HepG2 (cell line): ENCODE measurements at regions not wholly inside any gene's neighbourhood (a gene's known extent, or its start where the extent isn't known, plus 50 kb on each side); places are given as distances from the start of the nearest gene placed in this dataset.
"Not testable (repeated sequence)": the region's sequence is repeated elsewhere in the genome, so short reads cannot be mapped to it uniquely, and the experiment has no call there.

Experiments
- ATAC-seq: fragments of 200-7000 bp; cut with Tn5 transposase; 3 replicates; pipeline ENCODE4 v1.9.1; 2020; ENCODE audit warnings: mild to moderate bottlenecking, moderate library complexity
- BruUV-seq: library from RNA; stranded (reverse); fragments of 400-500 nt; replicated peaks from 2 replicates; lab custom pipeline; 2021; lab: Mats Ljungman, UMichigan
- CTCF ChIA-PET: fragments of 300-600 bp; formaldehyde crosslinking; extraction: SDS; loops from one replicate; lab custom pipeline; 2021; ENCODE audit warnings: low total read pairs, inconsistent platforms, low intra/inter-chr PET ratio; lab: Yijun Ruan, JAX
- POLR2A ChIA-PET: fragments of 350-600 bp; sonication (Branson Sonifier 250); formaldehyde crosslinking; loops from one replicate; lab custom pipeline; 2020; ENCODE audit warnings: antibody characterized with exemption, inconsistent platforms; lab: Yijun Ruan, JAX
- DNase-seq: peaks from one replicate; pipeline ENCODE4 v3.0.0-alpha.2; 2015; ENCODE audit warnings: low spot score
- FAIRE-seq: peaks from 3 replicates; lab custom pipeline; 2011; peaks lifted over from hg19 to GRCh38; lab: Jason Lieb, UNC
- H2AFZ ChIP-seq: one replicate; pipeline ENCODE4 v1.6.1; 2011; ENCODE audit warnings: low read length, inconsistent platforms
- H3K27ac ChIP-seq: fragments of 300-600 bp; 3 replicates; pipeline ENCODE4 v1.8.0; 2011; ENCODE audit warnings: mixed run types, mild to moderate bottlenecking, mixed read lengths, low read length, inconsistent platforms; ENCODE audit not compliant: insufficient read depth; ENCODE audit errors: extremely low read length
- H3K27me3 ChIP-seq, 2 experiments: fragments of 200-600 bp in 1 of 2; 2 replicates in 1 of 2; 3 replicates in 1 of 2; pipeline versions ENCODE4 v1.6.0 to v1.8.0; 2011; ENCODE audit warnings: low read length in 2 of 2, mild to moderate bottlenecking in 2 of 2, moderate library complexity in 2 of 2, inconsistent platforms in 1 of 2; ENCODE audit not compliant: insufficient read depth in 2 of 2, control insufficient read depth in 1 of 2
- H3K36me3 ChIP-seq, 2 experiments: fragments of 200-600 bp in 1 of 2; replicated peaks in 1 of 2; 2 replicates in 1 of 2; 3 replicates in 1 of 2; pipeline versions ENCODE4 v1.5.1 to v1.8.0; 2011; ENCODE audit warnings: low read length in 2 of 2, inconsistent platforms in 1 of 2; ENCODE audit not compliant: insufficient read depth in 2 of 2, control insufficient read depth in 1 of 2
- H3K4me1 ChIP-seq: 2 replicates; pipeline ENCODE4 v1.5.1; 2012; ENCODE audit warnings: low read length, inconsistent platforms; ENCODE audit not compliant: insufficient read depth
- H3K4me2 ChIP-seq: 2 replicates; pipeline ENCODE4 v1.6.0; 2011; ENCODE audit warnings: low read depth, low read length, inconsistent platforms
- H3K4me3 ChIP-seq, 3 experiments: fragments of 200-600 bp in 1 of 3; sonication (generic), shearing (Covaris generic) in 1 of 3; replicated peaks in 1 of 3; 2 replicates each; pipeline ENCODE4 v1.5.1; 2011 to 2016; ENCODE audit warnings: low read length in 3 of 3, inconsistent platforms in 2 of 3, low read depth in 2 of 3, mild to moderate bottlenecking in 2 of 3, control low read depth in 1 of 3, mixed read lengths in 1 of 3; ENCODE audit not compliant: insufficient read depth in 1 of 3
- H3K79me2 ChIP-seq: one replicate; pipeline ENCODE4 v1.6.1; 2011; ENCODE audit warnings: low read length, inconsistent platforms; ENCODE audit not compliant: insufficient read depth
- H3K9ac ChIP-seq: 2 replicates; pipeline ENCODE4 v1.6.0; 2011; ENCODE audit warnings: mild to moderate bottlenecking, low read depth, low read length, inconsistent platforms; ENCODE audit not compliant: insufficient read depth
- H3K9me3 ChIP-seq: 2 replicates; pipeline ENCODE4 v1.5.1; 2012; ENCODE audit warnings: mild to moderate bottlenecking, low read length
- H4K20me1 ChIP-seq: 2 replicates; pipeline ENCODE4 v1.6.0; 2011; ENCODE audit warnings: inconsistent platforms, mild to moderate bottlenecking, low read length, moderate library complexity; ENCODE audit not compliant: insufficient read depth
- MAFF ChIP-seq: IDR thresholded peaks from 2 replicates; pipeline ENCODE4 v1.6.1; 2011; ENCODE audit warnings: low read depth, low read length, improper control_type of control experiment
- MAFK ChIP-seq, 2 experiments: IDR thresholded peaks in 1 of 2; conservative IDR thresholded peaks in 1 of 2; 2 replicates each; pipeline ENCODE4 v1.6.1; 2011; ENCODE audit warnings: improper control_type of control experiment in 2 of 2, low read length in 2 of 2
- NFYC ChIP-seq: IDR thresholded peaks from 2 replicates; pipeline ENCODE4 v1.6.1; 2016; ENCODE audit warnings: missing genetic modification reagents, missing compliant biosample characterization
- WGBS: methylation state at CpG from one replicate; pipeline ENCODE4 v1.1.6; 2017; ENCODE audit warnings: low lambda C conversion rate; 5-methylcytosine and 5-hydroxymethylcytosine counted together
- in situ Hi-C: cut with HindIII; loops from 2 replicates; pipeline ENCODE4 v1.10.0; 2017; ENCODE audit warnings: low pct_unique_long_range_greater_than_20kb; ENCODE audit not compliant: extremely low pct_ligation_motif_present
- intact Hi-C: fragments of 100-400 bp; cut with micrococcal nuclease; formaldehyde crosslinking; loops from one replicate; pipeline ENCODE4 v1.10.0; 2022; ENCODE audit not compliant: unreplicated experiment

GRCh38 chr2:184455624-184456023 lies 142.7 kb upstream of the ZNF804A start:
- intact Hi-C loops (no loop called here), in situ Hi-C loops (no loop called here)
- TF ChIP-seq MAFK (conservative IDR thresholded peaks at IDR 0.05 in 1 of 2, IDR thresholded peaks at IDR 0.05 in 1 of 2; ENCODE audit: low read length in 2 of 2) (peak; percentile 74 to 95), MAFF (peak; percentile 84), NFYC (CRISPR knock-in tag) (no peak)
- Histone ChIP-seq H4K20me1 (no peaks in the 10 kb centered on the region), H3K27me3 (no peaks in the 10 kb centered on the region), H2AFZ (no peak overlapping the region), H3K9me3 (no peaks in the 10 kb centered on the region), H3K4me1 (no peaks in the 10 kb centered on the region), H3K9ac (no peak overlapping the region), H3K4me2 (no peak overlapping the region), H3K27ac (no peak overlapping the region), H3K4me3 (no peak overlapping the region), H3K36me3 (no peaks in the 10 kb centered on the region), H3K79me2 (no peaks in the 10 kb centered on the region)
- WGBS, result 78% methylated on average over 1 of the region's 1 CpG
- ATAC-seq (no peak), DNase-seq (no peak), FAIRE-seq (no peak)
- ChIA-PET POLR2A (no interaction called here), CTCF (no interaction called here)
- no TSS peak for BruUV-seq

- H2AFZ ChIP-seq, H3K27ac ChIP-seq, H4K20me1 ChIP-seq, BruUV-seq, H3K36me3 ChIP-seq, H3K4me1 ChIP-seq, H3K4me2 ChIP-seq, intact Hi-C loops, in situ Hi-C loops, H3K9ac ChIP-seq, H3K79me2 ChIP-seq, H3K27me3 ChIP-seq, POLR2A ChIA-PET, ATAC-seq, DNase-seq, H3K9me3 ChIP-seq, CTCF ChIA-PET, H3K4me3 ChIP-seq, FAIRE-seq: not testable (repeated sequence)
- WGBS, result 47% methylated on average over 10 of the region's 10 CpGs
These were observed 141.6 kb upstream of the ZNF804A start for GRCh38 chr2:184456693-184457092.
